H4 (cell line): ENCODE measurements at regions not wholly inside any gene's neighbourhood (a gene's known extent, or its start where the extent isn't known, plus 50 kb on each side); places are given as distances from the start of the nearest gene placed in this dataset.

Experiments used
- DNase-seq: peaks from one replicate; pipeline ENCODE4 v3.0.0-alpha.2; 2015; ENCODE audit warnings: low spot score

DNA sequence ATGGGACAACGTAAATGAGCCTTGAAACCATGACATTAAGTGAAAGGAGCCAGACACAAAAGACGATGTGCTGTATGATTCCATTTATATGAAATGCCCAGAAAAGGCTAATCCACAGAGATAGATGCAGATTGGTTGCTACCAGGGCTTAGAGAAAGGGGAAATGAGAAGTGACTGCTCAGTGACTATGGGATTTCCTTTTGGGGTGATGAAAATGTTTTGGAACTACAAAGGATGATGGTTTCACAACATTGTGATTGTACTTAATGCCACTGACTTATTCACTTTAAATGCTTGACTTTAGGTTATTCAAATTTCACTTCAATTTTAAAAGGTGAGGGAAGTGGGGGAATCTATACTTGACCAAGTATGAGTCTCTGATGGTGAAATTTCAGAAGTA lies 414.3 kb downstream of the SETD4 start:
- no peak for DNase-seq

GRCh38 chr21:35644523-35644922 lies 415.8 kb downstream of the SETD4 start:
- DNase-seq: no peak

GRCh38 chr21:35643176-35643575 lies 417.1 kb downstream of the SETD4 start:
- no peak for DNase-seq

DNA sequence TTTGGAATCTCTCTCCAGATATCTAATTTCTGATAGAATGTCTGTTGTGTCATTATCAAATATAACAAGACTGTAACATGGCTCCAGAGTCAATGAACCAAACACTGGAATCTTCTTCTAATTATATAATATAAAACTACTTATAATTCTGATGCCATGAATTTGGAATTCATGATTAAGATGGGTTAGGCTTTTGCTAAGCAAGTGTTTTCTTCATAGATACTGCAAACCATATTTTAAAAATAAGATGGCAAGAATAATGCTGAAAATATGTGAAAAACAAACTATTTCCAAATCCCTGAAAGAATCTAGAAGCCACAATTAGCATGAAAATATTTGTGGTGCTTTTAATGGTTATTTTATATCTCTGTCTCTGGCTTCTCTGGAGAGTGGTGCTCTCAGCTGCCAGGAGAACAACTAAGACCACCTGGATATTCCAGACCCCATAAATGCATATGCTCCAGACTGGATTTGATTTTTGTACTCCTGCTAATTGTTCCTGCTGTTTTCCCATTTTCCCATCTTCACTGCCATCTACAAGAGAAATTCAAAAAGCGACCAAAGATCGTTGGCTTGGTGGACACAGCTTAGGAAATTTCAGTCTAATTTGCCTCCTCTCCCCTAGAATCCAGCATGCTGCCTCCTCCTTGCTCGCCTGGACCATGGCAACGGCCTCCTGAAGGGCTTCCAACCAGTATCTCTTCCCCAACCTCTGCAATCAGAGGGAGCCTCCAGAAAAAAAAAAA lies 418.9 kb downstream of the SETD4 start:
- no peak for DNase-seq

DNA sequence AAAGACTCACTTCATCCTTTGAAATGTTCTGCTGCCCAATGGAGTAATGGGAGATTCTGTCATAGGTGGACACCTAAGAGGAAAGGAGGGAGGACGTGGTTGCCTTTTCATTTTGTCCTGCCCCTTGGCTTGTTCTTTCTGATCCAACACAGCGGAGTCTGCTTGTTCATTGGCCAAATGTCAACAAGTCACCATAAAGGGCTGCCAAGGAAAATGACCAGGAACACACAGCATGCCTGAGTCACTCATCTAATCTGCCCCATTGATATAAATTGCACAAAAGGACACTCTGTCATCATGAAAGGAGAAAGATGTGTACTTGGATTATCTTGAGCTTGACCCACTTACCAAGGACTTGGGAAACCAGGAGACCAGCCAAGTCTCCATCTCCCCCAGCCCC lies 422.9 kb downstream of the SETD4 start:
- DNase-seq: no peak

DNA sequence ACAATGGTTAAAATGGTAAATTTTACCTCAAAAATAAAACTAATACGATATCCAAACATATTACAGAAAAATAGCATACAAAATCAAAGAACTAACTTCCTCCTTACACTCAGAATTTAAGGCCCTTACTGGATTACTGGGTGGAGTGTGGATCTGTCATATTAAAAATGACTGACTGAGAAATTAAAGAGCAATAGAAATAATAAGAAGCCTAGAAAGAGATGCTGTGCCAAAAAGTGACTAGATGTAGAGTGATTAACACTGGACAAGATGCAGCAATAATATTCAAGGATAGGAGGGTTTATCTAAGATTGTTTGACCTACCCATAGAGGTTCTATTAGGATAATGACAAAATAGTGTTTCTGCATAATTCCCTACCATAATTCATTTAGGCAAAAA lies 424.3 kb downstream of the SETD4 start:
- no peak for DNase-seq

DNA sequence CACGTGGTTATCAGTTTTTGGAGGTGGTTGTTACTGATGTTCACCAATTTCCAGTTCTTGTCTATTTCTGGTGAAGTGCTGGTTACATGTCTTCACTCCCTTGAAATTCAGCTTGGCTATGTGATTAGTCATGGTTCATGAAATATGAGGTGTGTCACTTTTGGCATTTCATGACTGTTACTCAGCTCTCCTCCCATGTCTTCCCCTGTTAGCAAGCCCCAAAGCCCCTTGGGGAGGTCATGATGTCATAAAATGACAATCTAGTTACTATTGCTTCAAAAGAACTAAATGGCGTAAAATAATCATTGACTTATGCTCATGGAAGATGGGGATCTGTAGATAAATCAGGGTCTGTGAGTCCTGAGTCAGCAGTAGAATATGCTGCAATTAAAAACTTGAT lies 425.1 kb downstream of the SETD4 start:
- no peak for DNase-seq

DNA sequence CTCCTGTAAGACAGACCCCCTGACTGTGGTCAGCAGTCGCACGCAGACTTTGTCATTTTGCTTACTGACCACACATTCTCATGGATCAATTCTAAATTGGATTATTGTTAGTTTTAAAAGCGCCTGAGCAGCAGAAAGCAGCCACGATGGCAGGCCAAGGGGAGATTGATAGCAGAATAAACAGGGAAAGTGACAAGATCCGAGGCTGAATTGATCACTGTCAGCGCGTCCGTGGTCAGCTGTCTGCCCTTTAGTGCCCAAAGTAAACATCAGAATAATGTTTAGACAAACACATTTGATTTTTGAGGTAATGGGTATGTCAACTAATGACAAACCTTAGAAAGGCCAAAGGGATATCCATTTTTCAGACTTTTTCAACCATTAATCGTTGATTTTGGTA lies 426.8 kb downstream of the SETD4 start:
- no peak for DNase-seq

DNA sequence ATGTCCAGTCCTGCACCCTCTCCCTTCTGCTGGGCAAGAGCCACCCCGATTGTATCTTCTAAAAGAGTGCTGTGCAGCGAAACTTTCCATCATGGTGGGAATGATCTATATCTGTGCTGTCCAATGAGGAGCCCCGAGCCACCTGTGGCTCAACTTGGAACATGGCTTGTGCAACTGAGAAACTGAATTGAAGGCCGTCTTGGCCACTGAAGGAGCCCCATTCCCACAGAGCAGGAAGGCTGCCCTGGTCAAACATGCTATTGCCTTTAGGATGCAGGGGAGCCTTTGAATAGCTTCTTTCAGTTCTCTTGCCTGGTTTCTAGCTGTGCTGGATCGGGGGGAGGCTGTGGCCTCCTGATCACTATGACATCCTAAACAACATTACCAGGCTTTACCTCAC lies 427.6 kb downstream of the SETD4 start:
- DNase-seq: no peak

- no peak for DNase-seq
These were observed 432.0 kb downstream of the SETD4 start for GRCh38 chr21:35628316-35628715.

GRCh38 chr21:35627462-35627861 lies 432.9 kb downstream of the SETD4 start:
- no peak for DNase-seq

DNA sequence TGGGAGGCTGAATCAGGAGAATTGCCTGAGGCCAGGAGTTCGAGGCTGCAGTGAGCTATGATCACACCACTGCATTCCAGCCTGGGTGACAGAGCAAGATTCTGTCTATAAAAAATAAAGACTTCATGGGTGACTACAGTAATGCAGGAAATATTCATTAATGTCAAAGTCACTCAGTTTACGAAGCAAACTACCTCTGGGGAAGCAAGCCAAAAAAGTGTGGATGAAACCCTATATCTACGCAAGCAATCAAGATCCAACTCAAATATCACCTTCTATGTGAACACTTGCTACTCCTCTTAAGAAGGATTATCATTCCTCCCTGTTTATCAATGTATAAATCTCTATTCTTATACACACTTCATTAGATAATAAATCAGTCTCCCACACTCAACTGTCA lies 434.8 kb downstream of the SETD4 start:
- DNase-seq: no peak

DNA sequence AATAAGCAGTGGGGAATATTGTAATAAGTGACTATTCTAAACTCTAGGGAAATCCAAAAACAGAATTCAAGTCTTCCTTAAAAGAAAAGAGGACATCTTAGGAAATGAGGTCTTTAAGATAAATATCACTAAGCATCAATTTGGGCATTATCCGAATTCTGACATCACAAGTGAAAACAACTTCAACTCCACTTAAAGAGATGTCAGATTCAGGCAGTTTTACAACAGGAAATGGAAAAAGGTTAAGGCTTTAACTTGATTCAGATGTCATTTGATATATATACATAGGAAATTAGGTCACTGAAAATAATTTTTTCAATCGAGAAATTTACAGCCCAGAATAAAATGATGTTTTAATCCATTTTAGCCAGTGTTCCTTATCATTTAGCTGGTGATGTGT lies 435.4 kb downstream of the SETD4 start:
- DNase-seq: no peak

GRCh38 chr21:35622612-35623011 lies 437.7 kb downstream of the SETD4 start:
- no peak for DNase-seq

DNA sequence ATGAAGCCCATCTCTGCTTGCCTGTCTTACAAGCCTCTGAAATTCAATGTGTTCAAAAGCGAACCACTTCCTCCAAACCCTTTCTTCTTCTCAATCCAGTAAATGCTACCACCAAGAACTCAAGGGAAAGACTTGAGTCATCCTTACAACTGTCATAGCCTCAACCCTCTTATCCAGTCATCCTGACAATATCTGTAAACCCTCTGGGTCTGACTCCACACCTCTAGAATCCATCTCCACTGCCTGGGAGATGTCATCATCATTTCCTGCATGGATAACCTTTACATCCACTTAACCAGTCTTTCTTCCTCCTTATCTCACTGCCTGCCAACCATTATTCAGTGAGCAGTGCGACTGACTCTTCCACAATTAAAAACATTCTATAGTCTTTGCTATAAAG lies 441.1 kb downstream of the SETD4 start:
- no peak for DNase-seq

DNA sequence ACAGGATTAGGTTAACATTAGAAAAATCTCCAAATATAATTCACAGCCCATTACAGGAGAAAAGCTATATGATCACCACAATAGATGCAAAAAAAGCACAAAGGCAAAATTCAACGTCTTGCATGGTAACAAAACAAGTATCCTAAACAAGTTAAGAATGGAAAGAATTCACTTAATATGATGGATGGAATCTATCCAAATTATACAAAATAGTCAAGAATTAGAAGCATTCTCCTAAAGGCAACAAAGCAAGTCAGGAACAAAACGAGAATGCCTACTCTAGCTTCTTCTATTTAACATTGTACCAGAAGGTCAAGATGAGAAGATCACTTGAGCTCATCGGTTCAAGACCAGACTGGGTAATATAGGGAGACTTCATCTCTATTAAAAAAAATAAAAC lies 442.8 kb downstream of the SETD4 start:
- no peak for DNase-seq

DNA sequence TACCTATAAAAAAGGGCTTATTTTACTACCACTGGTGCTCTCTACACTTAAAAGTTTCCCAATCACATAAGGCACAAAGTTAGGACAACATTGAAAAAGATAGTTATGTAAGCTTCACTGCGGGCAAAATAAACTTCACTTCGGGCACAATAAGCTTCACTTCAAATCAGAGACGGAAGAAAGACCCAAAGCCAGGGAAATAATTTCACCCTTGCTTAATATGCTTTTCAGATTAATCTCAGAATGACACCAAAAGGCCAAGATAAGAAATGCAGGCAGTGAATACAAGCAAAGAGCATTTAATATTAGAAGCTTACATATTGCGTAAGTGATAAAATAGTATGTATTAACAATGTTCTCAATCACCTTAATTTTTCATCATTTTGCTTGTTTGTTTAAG lies 444.2 kb downstream of the SETD4 start:
- DNase-seq: no peak

DNA sequence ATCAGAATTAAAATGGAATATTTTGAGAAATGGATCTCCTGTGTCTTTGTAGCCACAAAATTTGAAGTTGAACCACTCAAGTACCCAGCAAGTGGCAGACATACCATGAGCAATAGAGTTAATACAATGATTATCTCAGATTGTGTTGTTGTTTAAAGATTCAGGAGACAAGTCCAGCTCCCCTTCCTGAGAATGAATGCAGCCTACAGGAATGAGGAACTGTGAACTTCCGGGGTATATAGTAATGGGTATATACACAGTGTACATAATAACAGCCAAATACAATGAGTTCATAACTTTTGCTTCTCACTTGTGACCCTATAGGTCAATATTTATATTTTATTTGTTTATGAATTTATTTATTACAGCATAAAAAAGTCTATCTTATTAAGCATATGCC lies 445.0 kb downstream of the SETD4 start:
- no peak for DNase-seq

DNA sequence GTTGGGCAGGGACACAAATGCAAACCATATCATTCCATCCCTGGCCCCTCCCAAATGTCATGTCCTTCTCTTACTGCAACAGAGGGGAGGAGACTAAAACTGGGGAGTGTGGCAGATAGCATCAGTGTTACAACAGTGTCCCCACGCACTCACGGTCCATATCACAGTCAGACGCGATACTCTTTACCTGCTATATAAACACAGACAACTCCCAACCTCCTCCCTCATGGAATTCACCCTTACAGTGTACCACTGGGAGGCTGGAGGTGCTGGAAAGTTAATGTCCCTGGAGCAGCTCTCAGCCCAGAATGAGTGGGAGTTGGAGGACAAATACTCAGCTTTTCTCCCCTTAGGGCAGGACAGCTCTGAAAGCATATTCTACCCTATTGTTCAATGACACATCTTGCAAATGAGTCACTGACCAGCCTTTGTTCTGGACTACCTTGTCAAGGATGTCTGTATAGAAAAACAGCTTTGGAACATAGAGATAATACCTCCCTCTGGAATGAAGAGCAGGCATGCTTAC lies 445.9 kb downstream of the SETD4 start:
- no peak for DNase-seq

- no peak for DNase-seq
These were observed 448.6 kb downstream of the SETD4 start for GRCh38 chr21:35611708-35612132.

DNA sequence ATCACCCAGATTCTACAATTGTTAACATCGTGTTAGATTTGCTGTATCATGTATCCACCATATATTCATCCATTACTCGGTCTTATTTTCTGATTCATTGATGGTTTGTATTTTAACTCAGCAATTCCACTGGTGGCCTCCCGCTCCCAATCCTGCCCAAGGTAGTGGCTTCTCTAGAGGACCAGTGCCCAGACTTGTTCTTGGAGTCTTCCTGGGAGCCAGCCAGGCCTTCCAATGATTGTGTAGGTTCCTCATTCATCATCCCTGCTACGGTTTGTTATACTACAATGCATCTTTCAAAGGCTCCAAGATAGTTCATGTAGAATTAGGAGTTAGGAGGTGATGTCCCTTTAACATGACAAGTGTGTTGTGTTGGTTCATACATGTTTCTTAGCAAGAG lies 451.1 kb downstream of the SETD4 start:
- no peak for DNase-seq

- no peak for DNase-seq
These were observed 452.9 kb downstream of the SETD4 start for GRCh38 chr21:35607406-35607805.

GRCh38 chr21:35606578-35606977 lies 453.7 kb downstream of the SETD4 start:
- DNase-seq: no peak

DNA sequence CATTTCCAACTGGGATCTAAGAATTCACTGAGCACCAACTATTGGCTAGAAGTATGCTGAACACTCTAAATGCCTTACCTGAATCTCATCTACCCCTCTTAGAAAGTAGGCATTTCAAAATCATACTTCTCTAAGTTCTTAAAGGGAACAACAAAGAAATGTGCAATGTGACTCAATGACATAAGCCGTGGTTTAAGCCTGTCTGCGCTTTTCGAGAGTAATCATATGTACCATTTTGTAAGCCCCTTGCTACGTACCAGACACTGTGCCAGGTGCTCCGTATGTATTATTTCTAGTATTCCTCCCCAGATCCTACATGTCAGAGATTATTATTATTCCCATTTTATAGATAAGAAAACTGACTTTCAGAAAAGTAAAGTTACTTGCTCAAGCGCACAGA lies 454.2 kb downstream of the SETD4 start:
- DNase-seq: no peak
